Peyer's patch (tissue), 4 donors: ENCODE measurements at regions not wholly inside any gene's neighbourhood (a gene's known extent, or its start where the extent isn't known, plus 50 kb on each side); places are given as distances from the start of the nearest gene placed in this dataset.

Experiments
- CTCF ChIP-seq, 6 experiments: fragments of 450-650 bp in 4 of 6; fragments of 200-600 bp in 2 of 6; sonication (generic) in 1 of 6; IDR thresholded peaks; one replicate each; pipeline ENCODE4 v1.5.1; 2017 to 2019; ENCODE audit warnings: antibody characterized with exemption in 6 of 6, mild to moderate bottlenecking in 3 of 6, moderate library complexity in 1 of 6
- POLR2A ChIP-seq, 2 donors: fragments of 450-650 bp; IDR thresholded peaks; one replicate each; pipeline ENCODE4 v1.5.1; 2017; ENCODE audit warnings: antibody characterized with exemption in 2 of 2, mild to moderate bottlenecking in 2 of 2, moderate library complexity in 2 of 2

GRCh38 chr3:163011596-163011995 lies 1515.0 kb downstream of the OTOL1 start:
- no peak for TF ChIP-seq CTCF (IDR thresholded peaks at IDR 0.05)
- TF ChIP-seq POLR2A (IDR thresholded peaks at IDR 0.05), result no peak
